Nephron (organoid): ENCODE measurements at regions not wholly inside any gene's neighbourhood (a gene's known extent, or its start where the extent isn't known, plus 50 kb on each side); places are given as distances from the start of the nearest gene placed in this dataset.
"Not testable (repeated sequence)": the region's sequence is repeated elsewhere in the genome, so short reads cannot be mapped to it uniquely, and the experiment has no call there.

Source experiments
- H3K27ac Mint-ChIP-seq, 3 experiments: 2 replicates each; pipeline ENCODE4 v1.8.0; 2020; ENCODE audit warnings: mixed read lengths in 3 of 3, mild to moderate bottlenecking in 2 of 3, moderate library complexity in 1 of 3
- H3K27me3 Mint-ChIP-seq: 2 replicates; pipeline ENCODE4 v1.8.0; 2021; ENCODE audit warnings: low read depth, mild to moderate bottlenecking, moderate library complexity, mixed read lengths
- H3K36me3 Mint-ChIP-seq: 2 replicates; pipeline ENCODE4 v1.8.0; 2020; ENCODE audit warnings: low read depth, mixed read lengths
- H3K4me1 Mint-ChIP-seq: 2 replicates; pipeline ENCODE4 v1.8.0; 2020; ENCODE audit warnings: mixed read lengths
- H3K4me3 Mint-ChIP-seq, 3 experiments: 2 replicates each; pipeline ENCODE4 v1.8.0; 2020; ENCODE audit warnings: mild to moderate bottlenecking in 3 of 3, mixed read lengths in 3 of 3, moderate library complexity in 2 of 3
- H3K9me3 Mint-ChIP-seq: 2 replicates; pipeline ENCODE4 v1.8.0; 2020; ENCODE audit warnings: mixed read lengths
- TF ChIP-seq, protein P1 (sequence below), 3 experiments: fragments of 200-600 bp; sonication (generic); IDR thresholded peaks; one replicate each; pipeline ENCODE4 v1.5.0; 2021; ENCODE audit warnings: antibody characterized with exemption in 3 of 3; ENCODE audit not compliant: unreplicated experiment in 3 of 3

DNA sequence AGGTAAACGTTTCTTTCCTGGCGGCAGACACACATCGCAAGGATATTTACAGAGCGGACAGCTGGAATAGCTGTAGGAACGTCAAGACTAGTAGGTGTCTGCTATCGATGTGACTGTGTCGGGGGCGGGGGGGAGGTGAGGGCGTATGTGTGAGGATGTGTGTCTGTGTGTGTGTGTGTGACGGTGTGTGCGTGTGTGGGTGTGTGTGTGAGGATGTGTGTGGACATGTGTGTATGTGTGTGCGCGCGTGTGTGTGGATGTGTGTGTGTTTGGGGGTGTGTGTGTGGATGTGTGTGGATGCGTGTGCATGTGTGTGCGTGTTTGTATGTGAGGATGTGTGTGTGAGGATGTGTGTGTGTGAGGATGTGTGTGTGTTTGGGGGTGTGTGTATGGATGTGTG, 55.4 kb downstream of the PNMA6F start:
- H3K27me3 Mint-ChIP-seq = not testable (repeated sequence)

DNA sequence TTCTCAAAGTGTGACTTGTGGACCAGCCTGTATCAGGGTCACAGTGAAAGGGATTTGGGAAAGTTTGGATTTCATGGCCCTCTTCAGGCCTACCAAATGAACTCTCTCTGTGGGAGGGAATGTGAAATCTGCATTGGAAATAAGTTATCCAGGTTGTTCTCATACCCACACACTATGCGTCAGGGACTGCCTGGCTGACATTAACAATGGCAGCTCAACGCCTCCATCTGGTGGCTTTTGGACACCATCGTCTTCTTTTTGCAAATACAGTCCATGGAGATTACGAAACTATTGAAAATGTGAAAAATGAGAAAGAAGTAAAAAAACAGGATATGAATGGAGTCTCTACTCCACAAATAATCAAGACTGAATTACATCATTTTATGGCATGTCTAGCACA, 61.1 kb downstream of the PNMA6F start:
- H3K4me3 Mint-ChIP-seq, H3K4me1 Mint-ChIP-seq, H3K36me3 Mint-ChIP-seq, H3K9me3 Mint-ChIP-seq, H3K27me3 Mint-ChIP-seq, H3K27ac Mint-ChIP-seq: not testable (repeated sequence)

More for the DNA sequence above, 55.4 kb downstream of the PNMA6F start:
- H3K4me3 Mint-ChIP-seq, H3K36me3 Mint-ChIP-seq, H3K9me3 Mint-ChIP-seq, H3K4me1 Mint-ChIP-seq, H3K27ac Mint-ChIP-seq: not testable (repeated sequence)

DNA sequence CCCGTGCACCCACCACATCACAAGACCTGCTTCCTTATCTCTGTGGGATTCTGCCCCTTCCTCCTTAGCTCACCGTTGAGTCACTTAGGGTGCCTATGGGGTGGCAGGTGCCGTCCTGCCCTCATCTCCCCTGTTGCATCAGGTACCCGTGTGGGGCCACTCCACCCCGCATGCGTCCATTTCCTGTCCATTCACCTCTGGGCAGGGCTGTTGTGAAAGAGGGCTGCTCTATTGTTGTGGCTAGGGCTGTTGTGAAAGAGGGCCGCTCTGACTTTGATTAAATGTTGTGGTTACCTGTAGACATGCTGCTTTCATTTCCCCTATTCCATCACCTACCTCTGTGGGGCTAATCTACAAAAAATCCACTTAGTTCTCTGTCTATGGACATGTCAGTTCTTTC, 68.3 kb downstream of the PNMA6F start:
- H3K9me3 Mint-ChIP-seq, H3K4me3 Mint-ChIP-seq, H3K27me3 Mint-ChIP-seq: not testable (repeated sequence)

DNA sequence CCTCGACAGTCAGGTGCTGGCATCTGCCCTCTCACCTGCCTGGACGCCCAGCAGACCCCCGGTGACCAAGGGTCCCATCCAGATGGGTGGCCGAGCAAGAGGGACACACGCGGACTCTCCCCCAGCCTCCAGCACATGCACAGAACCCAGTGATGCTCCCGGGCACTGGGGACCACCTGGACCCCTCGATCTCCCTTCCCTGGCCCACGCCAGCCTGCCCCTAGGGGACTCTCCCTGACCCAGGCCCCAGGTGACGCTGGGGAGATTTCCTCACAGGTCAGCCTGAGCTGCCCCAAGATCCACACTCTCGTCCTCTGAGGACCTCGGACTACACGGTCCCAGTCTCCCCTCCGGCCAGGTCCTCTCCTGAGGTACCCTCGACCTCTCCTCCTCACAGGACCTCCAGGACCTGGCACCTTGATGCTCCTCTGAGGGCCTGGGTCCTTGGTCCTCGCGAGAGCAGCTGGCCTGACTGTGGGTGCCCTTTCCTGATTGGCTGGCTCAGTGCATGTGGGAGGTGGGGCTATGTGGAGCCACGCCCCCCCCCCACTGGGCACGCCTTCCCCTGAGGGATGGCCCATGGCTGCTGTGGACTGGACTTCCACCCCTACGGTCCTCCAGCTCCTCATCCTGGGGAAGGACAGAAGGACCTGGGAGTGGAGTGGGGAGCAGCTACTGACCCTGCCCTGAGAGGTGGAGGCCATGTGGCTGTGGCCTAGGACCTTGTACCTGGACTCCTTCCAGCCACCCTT, 69.0 kb downstream of the PNMA6F start:
- H3K27me3 Mint-ChIP-seq, H3K4me3 Mint-ChIP-seq, H3K9me3 Mint-ChIP-seq, H3K4me1 Mint-ChIP-seq, H3K36me3 Mint-ChIP-seq, H3K27ac Mint-ChIP-seq: not testable (repeated sequence)

More for the DNA sequence above, 68.3 kb downstream of the PNMA6F start:
- H3K4me1 Mint-ChIP-seq, H3K27ac Mint-ChIP-seq, H3K36me3 Mint-ChIP-seq: not testable (repeated sequence)

GRCh38 chrX:153251952-153252351, 69.6 kb downstream of the PNMA6F start:
- not testable (repeated sequence) for H3K27ac Mint-ChIP-seq, H3K36me3 Mint-ChIP-seq, H3K4me3 Mint-ChIP-seq, H3K4me1 Mint-ChIP-seq, H3K27me3 Mint-ChIP-seq, H3K9me3 Mint-ChIP-seq

DNA sequence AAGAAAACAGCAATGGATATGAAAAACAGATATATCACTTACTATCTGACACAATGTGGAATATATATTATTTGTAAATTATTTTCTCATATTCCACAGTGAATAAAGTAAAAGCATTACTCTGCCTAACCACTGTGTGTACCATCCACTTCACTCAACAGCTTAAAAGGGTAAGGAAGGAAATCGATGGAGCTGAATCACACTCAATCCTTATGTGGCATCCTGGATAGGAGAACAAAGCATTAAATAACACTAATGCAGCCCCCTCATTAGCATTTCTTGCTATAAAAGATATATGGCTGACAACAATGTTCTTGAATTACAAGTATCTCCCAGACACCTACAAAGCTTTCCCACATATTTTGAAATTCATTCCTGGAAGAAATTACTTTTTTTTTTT, 70.8 kb downstream of the PNMA6F start:
- not testable (repeated sequence) for H3K4me1 Mint-ChIP-seq, H3K9me3 Mint-ChIP-seq, H3K27me3 Mint-ChIP-seq, H3K27ac Mint-ChIP-seq, H3K4me3 Mint-ChIP-seq, H3K36me3 Mint-ChIP-seq

- no peaks in the 10 kb centered on the region for H3K27me3 Mint-ChIP-seq
- TF ChIP-seq, protein P1, sequence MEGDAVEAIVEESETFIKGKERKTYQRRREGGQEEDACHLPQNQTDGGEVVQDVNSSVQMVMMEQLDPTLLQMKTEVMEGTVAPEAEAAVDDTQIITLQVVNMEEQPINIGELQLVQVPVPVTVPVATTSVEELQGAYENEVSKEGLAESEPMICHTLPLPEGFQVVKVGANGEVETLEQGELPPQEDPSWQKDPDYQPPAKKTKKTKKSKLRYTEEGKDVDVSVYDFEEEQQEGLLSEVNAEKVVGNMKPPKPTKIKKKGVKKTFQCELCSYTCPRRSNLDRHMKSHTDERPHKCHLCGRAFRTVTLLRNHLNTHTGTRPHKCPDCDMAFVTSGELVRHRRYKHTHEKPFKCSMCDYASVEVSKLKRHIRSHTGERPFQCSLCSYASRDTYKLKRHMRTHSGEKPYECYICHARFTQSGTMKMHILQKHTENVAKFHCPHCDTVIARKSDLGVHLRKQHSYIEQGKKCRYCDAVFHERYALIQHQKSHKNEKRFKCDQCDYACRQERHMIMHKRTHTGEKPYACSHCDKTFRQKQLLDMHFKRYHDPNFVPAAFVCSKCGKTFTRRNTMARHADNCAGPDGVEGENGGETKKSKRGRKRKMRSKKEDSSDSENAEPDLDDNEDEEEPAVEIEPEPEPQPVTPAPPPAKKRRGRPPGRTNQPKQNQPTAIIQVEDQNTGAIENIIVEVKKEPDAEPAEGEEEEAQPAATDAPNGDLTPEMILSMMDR (IDR thresholded peaks at IDR 0.05; ENCODE audit: unreplicated experiment in 3 of 3) = no peak
- H3K4me3 Mint-ChIP-seq = peak overlapping the region; percentile 67 to 79 (median 74)
- H3K4me1 Mint-ChIP-seq = peaks cover 20% of the 10 kb centered on the region
- H3K9me3 Mint-ChIP-seq = no peaks in the 10 kb centered on the region
- peak overlapping the region; percentile 91 to 96 (median 91) for H3K27ac Mint-ChIP-seq
- no peaks in the 10 kb centered on the region for H3K36me3 Mint-ChIP-seq
Observed at GRCh38 chrX:153245288-153245731, 66.2 kb downstream of the MAGEA1 start.

GRCh38 chrX:153244767-153245166, 65.7 kb downstream of the MAGEA1 start:
- peaks cover 20% of the 10 kb centered on the region for H3K4me1 Mint-ChIP-seq
- TF ChIP-seq, protein P1 (IDR thresholded peaks at IDR 0.05; ENCODE audit: unreplicated experiment in 3 of 3) = no peak
- H3K27me3 Mint-ChIP-seq = no peaks in the 10 kb centered on the region
- H3K4me3 Mint-ChIP-seq = peak overlapping the region; percentile 67 to 79 (median 74)
- H3K36me3 Mint-ChIP-seq = no peaks in the 10 kb centered on the region
- H3K9me3 Mint-ChIP-seq = no peaks in the 10 kb centered on the region
- peak overlapping the region; percentile 91 to 96 (median 91) for H3K27ac Mint-ChIP-seq

GRCh38 chrX:153238361-153238760, 59.3 kb downstream of the MAGEA1 start:
- Mint-ChIP-seq H3K27me3 (no peaks in the 10 kb centered on the region), H3K36me3 (no peaks in the 10 kb centered on the region), H3K9me3 (no peaks in the 10 kb centered on the region), H3K4me1 (peaks cover under 1% of the 10 kb centered on the region), H3K4me3 (no peak overlapping the region), H3K27ac (no peak overlapping the region)
- TF ChIP-seq, protein P1 (IDR thresholded peaks at IDR 0.05; ENCODE audit: unreplicated experiment in 3 of 3) = no peak
